ENCODE measurements at regions not wholly inside any gene's neighbourhood (a gene's known extent, or its start where the extent isn't known, plus 50 kb on each side); places are given as distances from the start of the nearest gene placed in this dataset.

DNA sequence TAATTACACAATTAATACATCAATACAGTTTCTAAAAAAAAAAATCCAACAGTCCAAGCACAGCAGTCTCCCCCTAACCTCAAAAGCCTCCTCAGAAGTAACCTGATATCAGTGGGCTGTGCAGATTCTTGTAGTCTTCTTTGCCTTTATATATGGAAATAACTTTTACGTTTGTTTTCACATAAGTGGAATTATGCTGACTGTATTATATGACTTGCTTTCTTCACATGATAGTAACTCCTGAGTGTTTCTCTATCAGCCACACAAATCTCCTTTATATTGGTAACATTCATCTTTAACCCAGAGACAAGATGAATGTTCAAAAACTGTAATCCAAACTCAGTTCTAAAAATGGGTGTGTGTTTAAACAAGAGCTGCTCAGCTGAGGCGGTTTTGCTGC lies 71.9 kb upstream of the FANCC start:
- TF ChIP-seq, protein P1, sequence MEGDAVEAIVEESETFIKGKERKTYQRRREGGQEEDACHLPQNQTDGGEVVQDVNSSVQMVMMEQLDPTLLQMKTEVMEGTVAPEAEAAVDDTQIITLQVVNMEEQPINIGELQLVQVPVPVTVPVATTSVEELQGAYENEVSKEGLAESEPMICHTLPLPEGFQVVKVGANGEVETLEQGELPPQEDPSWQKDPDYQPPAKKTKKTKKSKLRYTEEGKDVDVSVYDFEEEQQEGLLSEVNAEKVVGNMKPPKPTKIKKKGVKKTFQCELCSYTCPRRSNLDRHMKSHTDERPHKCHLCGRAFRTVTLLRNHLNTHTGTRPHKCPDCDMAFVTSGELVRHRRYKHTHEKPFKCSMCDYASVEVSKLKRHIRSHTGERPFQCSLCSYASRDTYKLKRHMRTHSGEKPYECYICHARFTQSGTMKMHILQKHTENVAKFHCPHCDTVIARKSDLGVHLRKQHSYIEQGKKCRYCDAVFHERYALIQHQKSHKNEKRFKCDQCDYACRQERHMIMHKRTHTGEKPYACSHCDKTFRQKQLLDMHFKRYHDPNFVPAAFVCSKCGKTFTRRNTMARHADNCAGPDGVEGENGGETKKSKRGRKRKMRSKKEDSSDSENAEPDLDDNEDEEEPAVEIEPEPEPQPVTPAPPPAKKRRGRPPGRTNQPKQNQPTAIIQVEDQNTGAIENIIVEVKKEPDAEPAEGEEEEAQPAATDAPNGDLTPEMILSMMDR (IDR thresholded peaks at IDR 0.05) = no peak
- TF ChIP-seq POLR2A (IDR thresholded peaks at IDR 0.05; ENCODE audit: low read depth) = no peak

Data from esophagus muscularis mucosa (tissue), 3 donors.